ENCODE measurements at regions not wholly inside any gene's neighbourhood (a gene's known extent, or its start where the extent isn't known, plus 50 kb on each side); places are given as distances from the start of the nearest gene placed in this dataset.

DNA sequence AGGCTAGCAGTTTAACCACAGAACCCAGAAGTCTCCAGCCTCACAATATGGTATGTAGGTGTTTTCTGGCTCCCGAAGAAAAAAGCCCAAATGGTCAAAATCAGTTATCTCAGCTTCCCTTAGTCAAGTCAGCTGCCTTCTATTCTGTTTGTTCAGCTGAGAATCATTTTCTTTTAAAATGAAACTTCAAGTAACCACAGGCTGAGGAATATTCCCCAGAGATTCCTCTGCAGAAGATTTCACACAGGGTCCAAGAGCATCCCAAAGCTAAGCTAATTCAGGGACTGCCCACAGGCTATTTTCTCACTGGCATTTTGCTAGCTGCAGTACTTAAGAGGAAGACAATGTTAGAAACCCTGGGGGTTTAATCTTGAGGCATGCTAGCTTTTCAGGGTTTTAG, 977.0 kb upstream of the CHORDC1 start:
- Histone ChIP-seq H3K27ac (no peak overlapping the region), H3K4me3 (no peak overlapping the region), H3K27me3 (no peaks in the 10 kb centered on the region), H3K4me1 (no peaks in the 10 kb centered on the region), H3K9me3 (no peaks in the 10 kb centered on the region), H3K36me3 (no peaks in the 10 kb centered on the region)
- no peak for ATAC-seq
- TF ChIP-seq EP300 (IDR thresholded peaks at IDR 0.05) (no peak), POLR2A (IDR thresholded peaks at IDR 0.05) (no peak), CTCF (IDR thresholded peaks at IDR 0.05) (no peak), POLR2AphosphoS5 (IDR thresholded peaks at IDR 0.05) (no peak)
- 75% methylated on average over 1 of the region's 1 CpG; no CpG with 5 or more reads in 1 of the 2 donors for WGBS, 2 donors (ENCODE audit: low coverage in 1 of 2)

DNA sequence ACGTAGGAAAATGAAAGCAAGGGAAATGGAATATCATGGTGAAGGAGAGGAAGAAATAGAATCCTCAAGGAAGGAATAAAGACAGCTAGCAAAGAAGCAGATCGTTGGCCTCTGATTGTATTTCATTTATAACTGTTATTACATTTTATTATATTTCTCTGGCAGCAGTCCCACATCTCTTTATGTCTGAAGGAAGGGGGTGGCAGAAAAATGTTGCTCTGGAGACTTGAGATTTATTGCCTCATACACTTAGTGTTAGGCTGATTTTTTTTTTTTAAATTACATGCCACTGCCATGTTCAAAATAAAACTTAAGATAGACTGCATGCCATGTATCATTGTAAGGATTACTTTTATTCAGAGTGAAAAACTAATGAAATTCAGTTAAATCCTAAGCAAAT, 971.7 kb upstream of the CHORDC1 start:
- Histone ChIP-seq H3K9me3 (no peaks in the 10 kb centered on the region), H3K4me1 (no peaks in the 10 kb centered on the region)
- TF ChIP-seq POLR2AphosphoS5 (IDR thresholded peaks at IDR 0.05) (no peak), EP300 (IDR thresholded peaks at IDR 0.05) (no peak), CTCF (IDR thresholded peaks at IDR 0.05) (no peak), POLR2A (IDR thresholded peaks at IDR 0.05) (no peak)

DNA sequence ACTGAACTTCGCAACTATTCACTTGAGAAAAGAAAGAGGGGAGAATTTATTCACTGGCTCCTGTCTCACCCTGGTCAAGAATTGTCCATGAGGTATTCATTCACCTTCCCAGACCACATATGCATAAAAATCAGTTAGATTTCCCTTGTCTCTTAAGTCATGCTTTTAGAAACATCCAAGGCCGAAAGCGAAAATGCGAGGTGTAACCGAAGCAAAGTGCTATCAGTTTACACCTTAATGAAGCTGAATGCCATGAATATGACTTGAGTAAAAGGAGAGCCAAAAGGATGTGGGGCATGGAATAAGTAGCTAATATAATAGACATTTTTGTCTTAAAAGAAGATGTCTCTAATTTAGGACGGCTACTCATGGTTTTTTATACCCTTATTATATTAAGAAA, 965.6 kb upstream of the CHORDC1 start:
- Histone ChIP-seq H3K4me1 (no peaks in the 10 kb centered on the region), H3K36me3 (no peaks in the 10 kb centered on the region), H3K9me3 (no peaks in the 10 kb centered on the region), H3K27me3 (no peaks in the 10 kb centered on the region), H3K27ac (no peak overlapping the region), H3K4me3 (no peak overlapping the region)
- TF ChIP-seq POLR2AphosphoS5 (IDR thresholded peaks at IDR 0.05), result no peak
- no peak for TF ChIP-seq EP300 (IDR thresholded peaks at IDR 0.05)
- no peak for TF ChIP-seq POLR2A (IDR thresholded peaks at IDR 0.05)
- no peak for TF ChIP-seq CTCF (IDR thresholded peaks at IDR 0.05)
- no peak for ATAC-seq
- WGBS, 2 donors (ENCODE audit: low coverage in 1 of 2), result 95 to 96% methylated on average over 6 of the region's 6 CpGs

More for the DNA sequence above, 971.7 kb upstream of the CHORDC1 start:
- H3K27me3 ChIP-seq, result no peaks in the 10 kb centered on the region
- WGBS, 2 donors (ENCODE audit: low coverage in 1 of 2), result 30 to 36% methylated on average over 2 of the region's 2 CpGs
- ATAC-seq, result no peak
- no peaks in the 10 kb centered on the region for H3K36me3 ChIP-seq
- no peak overlapping the region for H3K4me3 ChIP-seq
- no peak overlapping the region for H3K27ac ChIP-seq

GRCh38 chr11:91187314-91187713, 964.5 kb upstream of the CHORDC1 start:
- Histone ChIP-seq H3K27ac (no peak overlapping the region), H3K36me3 (no peaks in the 10 kb centered on the region), H3K4me1 (no peaks in the 10 kb centered on the region), H3K4me3 (no peak overlapping the region), H3K27me3 (no peaks in the 10 kb centered on the region), H3K9me3 (peaks cover 0 to 8% (median 0%) of the 10 kb centered on the region in 3 donors)
- TF ChIP-seq POLR2A (IDR thresholded peaks at IDR 0.05) (no peak), POLR2AphosphoS5 (IDR thresholded peaks at IDR 0.05) (no peak), EP300 (IDR thresholded peaks at IDR 0.05) (no peak), CTCF (IDR thresholded peaks at IDR 0.05) (no peak)
- WGBS, 2 donors (ENCODE audit: low coverage in 1 of 2), result 72 to 89% methylated on average over 2 of the region's 2 CpGs
- no peak for ATAC-seq

DNA sequence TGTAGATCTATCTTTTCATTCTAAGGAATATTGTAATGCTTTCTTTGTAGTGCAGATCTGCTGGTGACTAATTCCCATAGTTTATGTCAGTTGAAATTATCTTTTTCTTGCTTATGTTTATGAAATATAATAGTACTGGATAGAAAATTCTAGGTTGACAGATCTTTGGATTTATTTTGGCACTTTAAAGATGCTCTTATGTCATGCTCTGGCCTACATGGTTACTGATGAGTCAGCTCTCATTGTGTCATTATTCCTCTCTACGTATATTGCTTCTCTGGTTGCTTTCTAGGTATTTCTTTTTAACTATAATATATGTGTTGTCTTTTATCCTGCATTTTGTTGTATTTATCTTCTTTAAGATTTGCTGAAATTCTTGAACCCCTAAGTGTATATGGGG, 955.5 kb upstream of the CHORDC1 start:
- WGBS, 2 donors (ENCODE audit: low coverage in 1 of 2), result 25 to 36% methylated on average over 1 of the region's 1 CpG
- H3K4me3 ChIP-seq, result no peak overlapping the region
- H3K36me3 ChIP-seq, result no peaks in the 10 kb centered on the region
- H3K27ac ChIP-seq, result no peak overlapping the region
- H3K9me3 ChIP-seq, result peaks cover 0 to 16% (median 0%) of the 10 kb centered on the region in 3 donors
- H3K27me3 ChIP-seq, result no peaks in the 10 kb centered on the region
- TF ChIP-seq POLR2AphosphoS5 (IDR thresholded peaks at IDR 0.05), result no peak
- TF ChIP-seq EP300 (IDR thresholded peaks at IDR 0.05), result no peak
- TF ChIP-seq CTCF (IDR thresholded peaks at IDR 0.05), result no peak
- no peak for TF ChIP-seq POLR2A (IDR thresholded peaks at IDR 0.05)
- no peak for ATAC-seq
- H3K4me1 ChIP-seq, result no peaks in the 10 kb centered on the region
